ENCODE measurements at regions not wholly inside any gene's neighbourhood (a gene's known extent, or its start where the extent isn't known, plus 50 kb on each side); places are given as distances from the start of the nearest gene placed in this dataset.

DNA sequence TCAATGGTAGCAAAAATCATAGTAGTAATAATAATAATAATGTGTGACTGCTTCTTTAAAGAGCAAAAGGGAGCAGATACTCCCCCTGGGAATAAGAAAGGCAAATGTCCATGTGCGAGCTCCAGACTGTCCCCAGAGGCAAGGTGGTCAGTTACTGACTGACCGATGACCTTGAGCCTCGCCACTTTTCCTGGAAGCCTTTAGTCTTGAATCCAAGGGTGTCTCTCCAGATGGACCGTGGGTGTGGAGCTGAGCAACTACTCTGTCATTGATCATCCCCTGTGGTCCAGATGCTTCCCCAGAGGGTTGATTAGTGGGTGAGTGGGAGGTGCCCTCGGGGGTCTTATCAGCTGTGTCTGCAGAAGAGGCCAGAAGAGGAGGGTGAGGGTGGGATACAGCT is 418.5 kb upstream of the TBX3 start:
- no peak for DNase-seq
- Histone ChIP-seq H3K4me3 (ENCODE audit: low read depth, low read length) (no peak overlapping the region), H3K9me3 (ENCODE audit: severe bottlenecking) (no peaks in the 10 kb centered on the region), H3K27ac (no peak overlapping the region), H3K27me3 (ENCODE audit: insufficient read depth, low read depth, severe bottlenecking) (peaks cover 6% of the 10 kb centered on the region), H3K36me3 (no peaks in the 10 kb centered on the region)
- TF ChIP-seq, protein P1, sequence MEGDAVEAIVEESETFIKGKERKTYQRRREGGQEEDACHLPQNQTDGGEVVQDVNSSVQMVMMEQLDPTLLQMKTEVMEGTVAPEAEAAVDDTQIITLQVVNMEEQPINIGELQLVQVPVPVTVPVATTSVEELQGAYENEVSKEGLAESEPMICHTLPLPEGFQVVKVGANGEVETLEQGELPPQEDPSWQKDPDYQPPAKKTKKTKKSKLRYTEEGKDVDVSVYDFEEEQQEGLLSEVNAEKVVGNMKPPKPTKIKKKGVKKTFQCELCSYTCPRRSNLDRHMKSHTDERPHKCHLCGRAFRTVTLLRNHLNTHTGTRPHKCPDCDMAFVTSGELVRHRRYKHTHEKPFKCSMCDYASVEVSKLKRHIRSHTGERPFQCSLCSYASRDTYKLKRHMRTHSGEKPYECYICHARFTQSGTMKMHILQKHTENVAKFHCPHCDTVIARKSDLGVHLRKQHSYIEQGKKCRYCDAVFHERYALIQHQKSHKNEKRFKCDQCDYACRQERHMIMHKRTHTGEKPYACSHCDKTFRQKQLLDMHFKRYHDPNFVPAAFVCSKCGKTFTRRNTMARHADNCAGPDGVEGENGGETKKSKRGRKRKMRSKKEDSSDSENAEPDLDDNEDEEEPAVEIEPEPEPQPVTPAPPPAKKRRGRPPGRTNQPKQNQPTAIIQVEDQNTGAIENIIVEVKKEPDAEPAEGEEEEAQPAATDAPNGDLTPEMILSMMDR (IDR thresholded peaks at IDR 0.05; ENCODE audit: low read depth, low read length), result no peak

DNA sequence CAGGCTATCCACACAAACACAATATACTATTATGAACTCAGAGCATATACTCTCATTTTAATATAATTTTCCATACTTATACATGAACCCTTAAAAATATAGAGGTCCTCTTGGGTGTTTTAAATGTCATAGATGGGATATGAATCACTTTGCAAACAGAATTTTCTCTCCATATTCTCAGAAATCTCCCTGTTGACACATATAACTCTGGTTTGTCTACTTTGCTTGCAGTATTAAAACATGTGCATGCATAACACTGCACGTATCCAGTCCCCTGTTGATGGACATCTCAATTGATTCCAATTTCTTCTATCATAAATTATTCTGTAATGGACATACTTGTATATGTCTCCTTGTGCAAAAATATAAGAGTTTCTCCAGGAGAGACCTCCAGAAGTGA is 417.5 kb upstream of the TBX3 start:
- Histone ChIP-seq H3K36me3 (no peaks in the 10 kb centered on the region), H3K27me3 (ENCODE audit: insufficient read depth, low read depth, severe bottlenecking) (peaks cover 6% of the 10 kb centered on the region), H3K27ac (no peak overlapping the region), H3K9me3 (ENCODE audit: severe bottlenecking) (no peaks in the 10 kb centered on the region), H3K4me3 (ENCODE audit: low read depth, low read length) (no peak overlapping the region)
- no peak for DNase-seq
- TF ChIP-seq, protein P1 (IDR thresholded peaks at IDR 0.05; ENCODE audit: low read depth, low read length), result no peak

DNA sequence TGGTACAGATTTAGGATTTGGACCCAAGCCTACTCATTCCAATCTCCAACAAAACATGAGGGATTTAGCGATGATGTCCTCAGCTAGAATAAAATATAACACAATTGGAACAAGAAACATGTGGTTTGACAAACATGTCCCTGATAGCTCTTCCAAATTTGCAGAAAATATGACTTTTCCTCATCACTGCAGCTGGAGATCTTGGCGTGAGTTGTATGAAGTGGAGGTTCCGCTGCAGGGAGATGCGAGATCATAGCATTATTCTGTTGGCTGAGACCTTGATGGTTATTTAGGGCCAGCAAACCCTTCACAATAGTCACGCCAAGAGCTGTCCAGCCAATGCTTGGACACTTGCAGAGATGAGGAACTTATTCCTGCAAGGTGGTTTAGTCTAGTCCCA is 413.4 kb upstream of the TBX3 start:
- DNase-seq, result no peak
- H3K36me3 ChIP-seq, result no peaks in the 10 kb centered on the region
- no peak overlapping the region for H3K4me3 ChIP-seq (ENCODE audit: low read depth, low read length)
- H3K9me3 ChIP-seq (ENCODE audit: severe bottlenecking), result no peaks in the 10 kb centered on the region
- H3K27ac ChIP-seq, result no peak overlapping the region
- H3K27me3 ChIP-seq (ENCODE audit: insufficient read depth, low read depth, severe bottlenecking), result no peaks in the 10 kb centered on the region
- TF ChIP-seq, protein P1 (IDR thresholded peaks at IDR 0.05; ENCODE audit: low read depth, low read length), result no peak

DNA sequence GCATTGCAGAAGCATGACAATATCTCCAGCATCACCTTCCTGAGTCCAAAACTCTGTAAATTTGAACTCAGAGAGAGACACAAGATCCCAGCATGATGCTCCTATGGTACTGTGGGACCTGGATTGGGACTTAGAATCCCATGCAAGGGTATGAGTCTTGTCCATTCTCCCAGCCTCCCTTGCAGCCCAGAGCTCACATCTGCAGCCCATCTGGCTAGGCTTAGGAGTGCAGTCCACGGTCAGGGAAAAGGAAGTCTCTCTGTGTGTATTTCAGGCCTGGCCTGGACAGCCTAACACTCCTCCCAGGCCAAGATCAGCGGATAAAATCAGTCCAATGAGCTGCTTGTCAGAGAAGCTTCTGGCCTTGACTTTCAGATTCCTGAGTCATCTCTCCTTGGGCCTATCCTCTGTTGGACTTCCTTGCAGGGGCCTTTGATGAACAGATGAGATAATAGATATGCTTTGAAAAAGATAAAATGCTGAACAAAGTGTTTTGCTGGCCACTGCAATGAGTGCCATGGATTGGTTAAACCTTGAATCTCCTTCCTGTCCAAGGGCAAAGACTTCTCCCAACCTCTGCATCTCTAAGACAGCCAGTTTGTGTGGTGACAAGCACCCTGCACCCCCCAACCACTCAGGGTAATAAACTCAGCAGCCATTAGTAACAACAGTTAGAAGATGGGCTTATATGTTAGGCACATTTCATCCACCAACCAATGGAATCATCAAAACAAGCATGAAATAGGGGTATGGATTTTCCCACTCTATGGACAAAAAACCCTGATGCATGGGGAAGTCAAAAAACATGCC is 412.8 kb upstream of the TBX3 start:
- no peak for DNase-seq
- Histone ChIP-seq H3K27me3 (ENCODE audit: insufficient read depth, low read depth, severe bottlenecking) (no peaks in the 10 kb centered on the region), H3K4me3 (ENCODE audit: low read depth, low read length) (no peak overlapping the region), H3K36me3 (no peaks in the 10 kb centered on the region), H3K27ac (no peak overlapping the region), H3K9me3 (ENCODE audit: severe bottlenecking) (no peaks in the 10 kb centered on the region)
- TF ChIP-seq, protein P1 (IDR thresholded peaks at IDR 0.05; ENCODE audit: low read depth, low read length), result no peak

DNA sequence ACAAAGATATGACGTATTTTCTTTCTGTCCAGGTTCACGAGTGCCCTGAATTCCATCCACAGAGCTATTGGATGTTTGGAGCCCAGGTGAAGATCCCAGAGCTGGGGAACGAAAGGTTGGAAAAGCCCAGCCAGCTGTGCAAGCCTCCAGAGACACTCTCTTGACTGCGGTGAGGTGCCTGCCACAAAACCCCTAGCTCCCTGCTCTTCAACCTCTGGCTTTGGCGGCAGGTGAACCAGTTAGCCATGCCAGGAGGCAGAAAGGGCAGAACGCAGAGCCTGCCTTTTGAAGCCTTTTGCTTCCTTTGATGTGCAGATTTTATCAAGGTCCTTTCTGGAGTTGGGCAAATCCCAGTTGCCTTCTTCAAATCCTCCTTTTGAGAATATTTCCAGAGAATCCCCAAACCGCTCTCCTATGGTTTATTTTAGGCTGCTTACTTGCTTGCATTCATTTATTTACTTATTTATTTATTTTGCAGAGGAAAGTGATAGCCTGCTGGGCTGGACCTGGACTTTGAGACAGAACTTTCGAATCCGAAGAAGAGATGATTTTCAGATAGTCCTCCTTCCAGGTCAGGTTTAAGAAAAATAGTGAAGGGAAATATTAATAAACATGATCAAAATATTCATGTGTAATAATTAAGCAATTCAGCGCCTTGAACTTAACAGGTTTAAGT is 411.2 kb upstream of the TBX3 start:
- Histone ChIP-seq H3K36me3 (no peaks in the 10 kb centered on the region), H3K9me3 (ENCODE audit: severe bottlenecking) (no peaks in the 10 kb centered on the region), H3K4me3 (ENCODE audit: low read depth, low read length) (no peak overlapping the region), H3K27ac (no peak overlapping the region), H3K27me3 (ENCODE audit: insufficient read depth, low read depth, severe bottlenecking) (no peaks in the 10 kb centered on the region)
- no peak for DNase-seq
- TF ChIP-seq, protein P1 (IDR thresholded peaks at IDR 0.05; ENCODE audit: low read depth, low read length), result no peak

Data from WERI-Rb-1 (cell line).